ENCODE measurements at regions not wholly inside any gene's neighbourhood (a gene's known extent, or its start where the extent isn't known, plus 50 kb on each side); places are given as distances from the start of the nearest gene placed in this dataset.

GRCh38 chr4:23741681-23742191, 148.1 kb downstream of the PPARGC1A start:
- DNase-seq, result no peak

- peak; percentile 6 to 8 for DNase-seq
Measured at GRCh38 chr4:23737571-23737970, 152.3 kb downstream of the PPARGC1A start.

- no peak for DNase-seq
Measured at GRCh38 chr4:23736466-23736865, 153.4 kb downstream of the PPARGC1A start.

- DNase-seq, result no peak
Measured at GRCh38 chr4:23734000-23734399, 155.8 kb downstream of the PPARGC1A start.

GRCh38 chr4:23733476-23733875, 156.4 kb downstream of the PPARGC1A start:
- no peak for DNase-seq

- DNase-seq, result no peak
Measured at GRCh38 chr4:23730998-23731397, 158.8 kb downstream of the PPARGC1A start.

GRCh38 chr4:23728971-23729370, 160.9 kb downstream of the PPARGC1A start:
- DNase-seq, result no peak

GRCh38 chr4:23728393-23728792, 161.5 kb downstream of the PPARGC1A start:
- DNase-seq, result no peak

GRCh38 chr4:23720556-23720955, 169.3 kb downstream of the PPARGC1A start:
- no peak for DNase-seq

- DNase-seq, result no peak
Measured at GRCh38 chr4:23718435-23718834, 171.4 kb downstream of the PPARGC1A start.

- peak; percentile 36 to 61 for DNase-seq
Measured at GRCh38 chr4:23717528-23718248, 172.2 kb downstream of the PPARGC1A start.

GRCh38 chr4:23710298-23710697, 179.5 kb downstream of the PPARGC1A start:
- no peak for DNase-seq

GRCh38 chr4:23707652-23708026, 182.2 kb downstream of the PPARGC1A start:
- no peak for DNase-seq

GRCh38 chr4:23706972-23707651, 182.7 kb downstream of the PPARGC1A start:
- DNase-seq, result no peak

GRCh38 chr4:23700197-23700596, 189.7 kb downstream of the PPARGC1A start:
- no peak for DNase-seq

- DNase-seq, result no peak
Measured at GRCh38 chr4:23697722-23698121, 192.1 kb downstream of the PPARGC1A start.

GRCh38 chr4:23697001-23697528, 192.8 kb downstream of the PPARGC1A start:
- no peak for DNase-seq

- DNase-seq, result no peak
Measured at GRCh38 chr4:23686169-23686897, 203.5 kb downstream of the PPARGC1A start.

- DNase-seq, result no peak
Measured at GRCh38 chr4:23685471-23685870, 204.4 kb downstream of the PPARGC1A start.

- no peak for DNase-seq
Measured at GRCh38 chr4:23680671-23681518, 209.0 kb downstream of the PPARGC1A start.

- no peak for DNase-seq
Measured at GRCh38 chr4:23674694-23675093, 215.2 kb downstream of the PPARGC1A start.

- DNase-seq, result no peak
Measured at GRCh38 chr4:23667659-23668058, 222.2 kb downstream of the PPARGC1A start.

Data from NCI-H526 (cell line).